ENCODE measurements at regions not wholly inside any gene's neighbourhood (a gene's known extent, or its start where the extent isn't known, plus 50 kb on each side); places are given as distances from the start of the nearest gene placed in this dataset.

DNA sequence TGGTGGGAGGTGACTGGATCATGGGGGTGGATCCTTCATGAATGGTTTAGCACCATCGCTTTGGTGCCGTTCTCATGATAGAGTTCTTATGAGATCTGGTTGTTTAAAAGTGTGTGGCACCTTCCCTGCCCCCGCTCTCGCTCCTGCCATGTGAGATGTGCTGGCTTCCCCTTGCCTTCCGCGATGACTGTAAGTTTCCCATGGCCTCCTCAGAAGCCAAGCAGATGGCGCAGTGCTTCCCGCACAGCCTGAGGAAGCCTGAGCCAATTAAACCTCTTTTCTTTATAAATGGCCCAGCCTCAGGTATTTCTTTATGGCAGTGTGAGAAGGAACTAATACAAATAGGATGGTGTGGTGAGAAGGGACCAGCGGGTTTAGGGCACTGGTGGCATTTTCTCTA is 243.3 kb upstream of the CELF2 start:
- no peak for DNase-seq (ENCODE audit: low read depth)

DNA sequence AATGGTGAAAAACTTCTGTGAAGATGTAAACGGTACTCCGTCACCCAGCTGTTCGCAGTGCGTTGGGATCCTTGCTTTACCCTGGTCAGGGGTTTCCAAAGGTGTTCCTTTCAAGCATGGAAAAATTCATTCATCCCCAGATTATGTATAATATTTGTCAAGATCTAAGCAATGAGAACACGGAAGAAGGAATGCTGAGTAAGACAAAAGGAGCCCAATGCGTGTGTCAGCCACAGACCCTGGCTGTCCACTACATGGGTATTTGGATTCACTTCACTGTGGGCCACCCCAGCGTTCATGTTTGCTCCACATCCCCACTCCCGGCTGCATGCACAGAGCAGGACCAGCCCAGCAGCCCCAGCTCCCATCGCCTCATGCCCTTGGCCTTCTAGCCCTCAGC is 241.3 kb upstream of the CELF2 start:
- DNase-seq (ENCODE audit: low read depth) = no peak

DNA sequence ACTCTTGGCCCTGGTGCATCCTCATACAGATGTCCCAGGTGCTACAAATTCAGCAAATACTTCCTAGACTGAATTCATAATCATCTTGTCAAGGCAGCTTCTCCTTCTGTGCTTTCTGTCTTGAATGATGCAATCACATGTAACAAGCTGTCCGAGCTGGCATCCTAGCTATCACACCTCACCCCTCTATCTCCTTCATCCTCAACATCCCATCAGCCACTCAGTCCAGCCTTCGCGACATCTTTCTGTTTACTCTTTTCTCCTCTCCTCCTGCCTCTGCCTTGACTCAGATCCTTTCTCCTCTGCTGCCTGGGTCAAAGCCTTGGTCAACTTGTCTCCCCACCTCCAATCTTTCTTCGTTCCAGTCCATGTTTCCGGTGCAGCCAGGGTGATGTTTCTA is 240.4 kb upstream of the CELF2 start:
- DNase-seq (ENCODE audit: low read depth) = no peak

DNA sequence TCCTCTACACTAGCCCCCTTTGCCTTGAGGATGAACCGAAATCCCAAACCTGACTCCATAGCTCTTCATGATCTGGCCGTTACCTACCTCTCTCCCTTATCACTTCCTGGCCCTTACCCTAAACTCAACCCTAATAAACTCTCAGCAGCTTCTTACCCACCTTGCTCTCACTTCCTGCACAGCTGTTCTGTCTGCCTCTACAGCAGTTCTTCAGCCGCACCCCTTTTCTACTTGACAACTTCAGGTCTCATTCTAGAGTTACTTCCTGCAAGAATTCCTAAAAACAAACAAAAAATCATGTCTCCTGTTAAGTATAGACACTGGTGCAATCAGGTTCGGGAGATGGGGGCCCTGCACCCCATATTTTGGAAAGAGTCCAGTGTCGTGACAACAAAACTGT is 239.9 kb upstream of the CELF2 start:
- no peak for DNase-seq (ENCODE audit: low read depth)

DNA sequence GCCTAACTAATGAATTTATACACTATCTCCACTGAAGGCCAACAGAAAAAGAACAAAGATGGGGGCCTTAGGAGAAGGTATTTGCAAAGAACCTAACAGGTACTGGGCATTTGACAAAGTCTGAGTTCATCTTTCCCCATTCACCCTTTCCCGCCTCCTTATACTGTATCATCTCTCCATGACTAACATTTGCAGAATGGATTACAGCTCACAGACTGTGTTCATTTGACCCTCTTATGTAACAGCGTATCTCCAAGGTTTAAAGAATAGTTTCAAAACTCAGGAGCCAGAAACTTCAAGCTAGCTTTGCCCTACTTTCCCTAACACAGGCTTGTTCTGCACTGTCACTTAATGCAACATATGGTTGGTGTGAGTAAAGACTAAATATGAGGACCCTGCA is 238.7 kb upstream of the CELF2 start:
- no peak for DNase-seq (ENCODE audit: low read depth)

DNA sequence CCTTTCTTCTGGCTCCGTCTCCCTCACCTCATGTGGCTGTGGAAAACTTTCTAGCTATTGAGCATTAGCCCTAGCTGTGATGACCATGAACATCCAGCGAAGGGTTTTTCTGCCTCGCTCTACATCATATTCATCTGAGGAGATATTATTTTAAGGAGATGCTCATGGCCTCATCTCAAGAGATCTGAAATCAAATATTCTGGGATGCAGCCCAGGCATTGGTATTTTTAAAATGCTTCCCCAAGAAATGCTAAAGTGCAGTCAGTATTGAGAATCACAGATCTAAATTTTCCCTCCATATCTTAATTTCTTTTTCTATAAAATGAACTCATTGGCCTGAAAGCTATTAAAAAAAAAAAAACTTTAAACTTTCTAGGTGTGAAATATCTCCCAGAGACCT is 238.2 kb upstream of the CELF2 start:
- DNase-seq (ENCODE audit: low read depth) = no peak

DNA sequence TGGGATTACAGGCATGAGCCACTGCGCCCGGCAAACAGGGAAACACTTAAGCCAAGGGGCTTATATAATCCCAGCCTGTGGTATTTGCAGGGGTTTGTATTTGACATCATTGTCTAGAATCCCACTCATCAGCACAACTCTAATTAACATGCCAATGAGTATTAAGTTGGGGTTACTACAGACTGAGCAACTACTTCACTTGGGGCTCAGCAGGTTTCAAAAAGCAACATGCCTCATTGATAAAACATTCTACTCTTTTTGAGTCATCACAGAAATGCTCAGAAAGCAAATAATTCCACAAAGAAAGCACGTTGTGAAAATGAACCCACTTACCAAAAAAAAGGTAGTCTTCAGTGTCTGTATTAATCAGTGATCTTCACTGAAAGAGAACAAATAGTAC is 236.9 kb upstream of the CELF2 start:
- DNase-seq (ENCODE audit: low read depth) = no peak

DNA sequence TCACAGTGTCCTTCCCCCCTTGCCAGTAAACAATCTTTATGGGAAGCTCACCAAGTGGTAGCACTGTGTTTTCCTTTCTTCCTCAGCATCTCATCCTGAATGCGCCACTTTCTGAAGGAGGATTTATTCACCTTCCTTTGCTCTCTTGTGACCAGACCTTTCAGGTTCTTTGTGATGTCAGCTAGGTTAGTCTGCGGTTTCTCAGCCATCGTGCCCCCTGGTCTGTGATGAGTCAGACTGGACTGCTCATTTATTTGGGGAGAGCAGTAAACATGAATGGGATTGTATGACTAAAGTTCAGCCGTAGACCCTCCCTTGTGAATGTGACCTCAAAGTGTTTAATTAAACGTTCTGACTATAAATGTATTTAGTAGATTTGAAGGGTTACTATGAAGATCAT is 235.1 kb upstream of the CELF2 start:
- peak; percentile 47 for DNase-seq (ENCODE audit: low read depth)

DNA sequence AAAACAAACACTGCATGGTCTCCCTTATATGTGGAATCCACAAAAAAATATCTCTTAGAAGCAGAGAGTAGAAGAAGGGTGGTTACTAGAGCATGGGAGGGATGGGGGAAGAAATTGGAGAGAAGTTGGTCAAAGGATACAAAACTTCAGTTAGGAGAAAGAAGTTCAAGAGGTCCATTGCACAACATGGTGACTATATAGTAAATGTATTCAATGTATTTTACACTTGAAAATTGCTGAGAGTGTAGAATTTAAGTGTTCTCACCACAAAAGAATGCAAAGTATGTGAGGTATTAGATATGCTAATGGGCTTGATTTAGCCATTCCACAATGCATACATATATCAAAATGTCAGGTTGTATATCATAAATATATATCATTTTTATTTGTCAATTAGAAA is 232.0 kb upstream of the CELF2 start:
- no peak for DNase-seq (ENCODE audit: low read depth)

DNA sequence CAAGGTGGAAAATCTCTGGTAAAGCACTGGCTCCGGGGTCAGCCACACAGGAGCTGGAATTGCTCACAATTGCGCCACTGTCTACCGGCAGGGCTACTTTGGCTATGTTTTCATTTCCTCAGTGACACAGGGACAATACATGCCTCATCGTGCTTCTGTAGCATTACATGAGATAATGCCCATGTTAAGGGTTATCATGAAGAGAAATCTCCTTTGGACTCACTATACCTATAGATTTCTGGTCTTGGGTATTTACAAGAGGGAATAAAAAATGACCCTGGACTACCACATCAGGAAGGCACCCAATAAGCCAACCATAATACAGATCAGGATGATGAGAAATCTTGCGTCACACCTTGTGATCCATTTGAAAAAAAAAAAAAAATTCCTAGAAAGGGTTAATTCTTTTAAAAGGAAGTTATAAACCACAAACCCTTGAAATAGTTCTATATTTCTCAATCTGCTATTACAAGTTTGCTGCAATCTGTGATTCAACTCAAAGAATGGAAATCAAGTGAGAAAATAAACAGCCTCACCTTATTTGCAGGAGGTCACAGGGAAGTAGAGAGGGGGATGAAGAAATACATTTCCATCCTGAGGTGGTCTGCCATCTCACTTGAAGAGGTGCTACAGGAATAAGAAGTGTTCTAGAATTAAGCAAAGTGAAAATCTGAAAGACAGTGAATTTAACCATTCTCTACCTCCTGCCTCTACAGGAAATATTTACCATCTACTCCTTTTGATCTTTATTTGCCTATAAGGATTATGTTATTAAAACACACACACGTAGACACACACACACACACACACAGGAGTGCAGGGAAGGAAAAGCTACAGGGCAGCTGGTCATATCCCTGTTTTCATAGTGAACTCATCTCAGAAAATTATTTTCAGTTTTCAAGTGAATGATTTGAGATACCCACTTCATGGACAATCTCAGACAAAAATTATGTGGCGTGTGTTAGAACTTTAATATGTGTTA is 231.3 kb upstream of the CELF2 start:
- DNase-seq (ENCODE audit: low read depth) = no peak

DNA sequence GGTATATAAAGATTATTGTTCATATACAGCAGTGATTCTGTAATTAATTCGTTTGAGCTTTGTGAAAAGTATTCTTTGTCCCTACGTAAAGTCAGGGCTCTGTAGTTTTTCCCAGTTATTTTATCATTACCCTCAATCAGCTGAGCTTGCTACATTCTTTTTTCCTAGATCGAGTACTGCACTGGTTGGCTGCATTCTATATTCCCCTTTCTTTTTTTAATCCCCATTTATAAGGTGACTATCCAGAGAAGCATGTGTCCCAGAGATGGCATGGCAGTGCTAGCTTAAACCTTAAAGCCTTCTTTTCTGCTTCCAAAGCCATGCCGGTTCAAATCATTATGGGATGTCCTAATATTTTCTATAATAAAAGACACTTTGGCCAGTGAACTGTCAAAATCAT is 230.1 kb upstream of the CELF2 start:
- no peak for DNase-seq (ENCODE audit: low read depth)

DNA sequence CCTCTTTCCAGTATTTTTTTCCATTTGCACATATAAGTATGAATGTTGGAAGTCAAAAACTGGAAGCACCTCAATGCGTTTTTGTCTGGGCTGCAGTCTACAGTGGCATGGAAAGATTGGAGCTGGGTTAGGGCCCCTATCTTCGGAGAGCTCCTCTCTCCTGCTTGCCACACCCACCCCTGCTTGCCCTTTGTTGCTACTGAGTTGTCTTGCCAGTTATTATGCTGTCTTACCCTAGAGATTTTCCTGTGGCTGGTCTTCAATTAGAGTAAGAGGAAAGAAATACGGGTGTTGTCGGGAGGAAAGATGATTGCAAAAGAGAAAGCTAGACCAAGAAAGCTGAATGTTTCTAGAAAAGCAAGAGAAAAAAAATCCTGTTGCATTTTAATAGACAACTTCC is 228.9 kb upstream of the CELF2 start:
- no peak for DNase-seq (ENCODE audit: low read depth)

DNA sequence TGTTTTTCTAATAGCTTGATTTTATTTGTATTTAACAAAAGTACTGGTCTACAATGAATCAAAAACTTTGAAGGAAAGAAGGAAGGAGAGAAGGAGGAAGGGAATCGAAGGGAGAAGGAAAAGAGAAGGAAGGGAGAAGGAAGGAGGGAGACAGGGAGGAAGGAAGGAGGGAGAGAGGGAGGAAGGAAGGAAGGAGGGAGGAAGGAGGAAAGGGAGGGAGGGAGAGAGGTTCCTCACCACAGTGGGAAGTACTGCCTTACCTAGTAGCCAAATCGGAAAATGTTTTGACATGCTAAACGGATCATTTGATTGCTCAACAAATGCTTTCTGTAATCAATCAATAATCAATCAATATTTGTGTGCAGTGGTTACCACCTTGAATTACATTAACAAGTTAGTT is 225.8 kb upstream of the CELF2 start:
- DNase-seq (ENCODE audit: low read depth) = no peak

DNA sequence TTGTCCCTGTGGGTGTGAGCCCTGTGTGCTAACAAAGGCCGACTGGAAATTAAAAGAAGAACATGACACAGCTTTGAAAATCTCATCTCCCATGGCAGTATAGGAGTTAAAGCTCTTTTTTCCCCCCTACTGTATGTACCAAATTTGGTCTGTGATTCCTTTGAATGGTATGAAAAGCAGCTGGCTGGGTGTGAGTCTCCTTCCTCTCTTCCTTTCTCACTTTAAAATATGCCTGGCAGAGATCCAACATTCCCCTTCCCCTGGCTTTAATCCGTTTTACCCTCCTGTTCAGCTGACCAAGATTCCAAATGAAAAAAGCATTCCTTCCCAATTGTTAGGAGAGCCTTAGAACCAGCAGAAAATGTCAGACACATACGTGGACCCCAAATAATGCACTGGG is 225.0 kb upstream of the CELF2 start:
- DNase-seq (ENCODE audit: low read depth) = peak; percentile 58

DNA sequence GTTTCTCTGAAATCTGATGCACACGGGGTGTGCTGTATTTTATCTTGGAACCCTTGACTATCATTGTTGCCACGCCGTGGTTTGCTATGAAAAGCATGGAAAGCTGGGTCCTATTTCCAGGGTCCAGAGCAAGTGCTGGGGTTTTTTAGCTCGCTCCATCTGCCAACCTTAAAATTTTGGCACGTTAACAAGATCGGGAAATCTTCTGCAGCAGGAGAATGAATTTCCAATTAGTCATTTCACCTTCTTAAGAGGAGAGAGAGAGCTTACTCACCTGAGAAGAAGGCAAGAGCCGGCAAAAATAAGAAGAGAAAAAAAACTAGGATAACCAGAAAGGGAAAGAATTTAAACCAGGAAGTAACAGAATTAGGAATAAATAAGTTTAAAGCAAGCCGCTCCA is 223.6 kb upstream of the CELF2 start:
- DNase-seq (ENCODE audit: low read depth) = no peak

DNA sequence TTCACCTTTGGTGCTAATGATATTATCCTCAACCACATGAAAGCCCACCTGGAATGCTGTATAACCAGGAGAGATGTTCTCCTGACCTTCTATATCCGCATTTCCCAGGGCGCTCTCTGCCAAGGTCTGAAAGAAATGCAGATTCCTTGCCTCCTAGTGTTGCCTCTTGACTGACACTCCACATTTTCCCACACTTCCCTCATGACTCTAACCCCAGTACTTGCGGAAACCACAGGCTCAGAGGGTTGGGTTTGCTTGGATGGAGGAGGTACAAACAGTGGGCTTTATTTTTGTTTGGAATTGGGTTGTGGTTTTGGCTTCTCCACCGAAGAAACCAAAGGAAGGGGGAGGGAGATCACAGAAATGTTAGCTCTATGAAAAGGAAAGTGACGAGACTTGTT is 222.9 kb upstream of the CELF2 start:
- DNase-seq (ENCODE audit: low read depth) = peak; percentile 73

DNA sequence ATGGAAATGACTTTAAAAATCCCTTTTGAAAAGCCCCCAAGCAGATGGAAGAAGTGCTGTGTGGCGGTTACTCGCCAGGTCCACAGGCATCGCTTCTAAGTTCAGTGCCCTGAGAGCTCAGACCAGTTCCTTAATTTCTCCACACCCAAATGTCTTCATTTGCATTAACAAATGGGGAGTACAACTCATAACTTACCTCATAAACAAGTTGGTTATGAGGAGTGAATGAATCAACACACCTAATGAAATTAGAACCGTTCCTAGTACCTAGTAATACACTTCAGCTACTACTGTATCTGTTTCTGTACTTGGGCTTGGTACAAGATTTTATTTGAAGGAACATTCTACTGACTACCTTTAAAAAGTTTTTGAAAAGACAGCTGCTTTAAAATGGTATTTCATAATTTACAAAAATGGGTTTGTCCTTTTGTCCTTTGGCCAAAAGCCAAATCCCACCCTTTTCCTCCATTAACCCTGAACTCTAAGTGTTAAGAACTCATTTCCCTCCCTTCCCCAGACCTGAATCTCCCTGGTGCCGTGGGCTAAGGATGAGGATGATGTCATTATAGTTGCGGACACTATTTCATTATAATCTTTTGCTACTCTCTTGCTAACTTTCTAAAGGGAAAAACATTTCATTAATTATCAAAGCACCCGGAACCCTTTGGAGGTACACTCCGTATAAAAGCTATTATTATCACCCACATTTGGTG is 221.5 kb upstream of the CELF2 start:
- no peak for DNase-seq (ENCODE audit: low read depth)

DNA sequence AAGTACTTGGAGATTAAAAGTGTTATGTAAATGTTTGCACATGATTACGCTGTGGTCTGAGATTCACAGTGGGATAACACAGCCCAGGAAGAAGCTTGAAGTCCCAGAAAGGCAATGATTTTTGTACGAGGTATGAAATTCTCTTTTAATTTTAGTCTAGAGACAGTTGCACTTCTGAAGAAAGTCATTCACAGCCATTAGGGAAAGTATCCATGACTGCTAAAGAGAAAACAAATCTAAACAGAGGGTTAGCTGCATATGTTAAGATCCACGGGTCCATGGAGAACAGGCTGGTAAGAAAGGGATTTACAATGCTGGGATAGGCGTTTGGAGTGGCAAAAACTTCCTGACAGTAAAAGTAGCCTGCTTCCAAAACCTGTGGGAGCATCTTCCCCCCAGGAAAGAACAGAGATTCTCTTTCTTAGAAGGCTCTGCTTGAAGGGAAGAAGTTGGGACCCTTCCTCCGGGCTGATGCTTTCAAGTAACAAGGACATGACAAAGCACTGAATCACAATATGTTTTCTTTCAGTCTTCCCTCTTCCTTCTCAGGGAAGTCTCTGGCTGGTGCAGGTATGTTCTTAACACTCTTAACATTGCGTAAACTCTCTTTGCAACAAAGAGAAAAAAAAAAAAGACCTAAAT is 220.8 kb upstream of the CELF2 start:
- DNase-seq (ENCODE audit: low read depth) = no peak

DNA sequence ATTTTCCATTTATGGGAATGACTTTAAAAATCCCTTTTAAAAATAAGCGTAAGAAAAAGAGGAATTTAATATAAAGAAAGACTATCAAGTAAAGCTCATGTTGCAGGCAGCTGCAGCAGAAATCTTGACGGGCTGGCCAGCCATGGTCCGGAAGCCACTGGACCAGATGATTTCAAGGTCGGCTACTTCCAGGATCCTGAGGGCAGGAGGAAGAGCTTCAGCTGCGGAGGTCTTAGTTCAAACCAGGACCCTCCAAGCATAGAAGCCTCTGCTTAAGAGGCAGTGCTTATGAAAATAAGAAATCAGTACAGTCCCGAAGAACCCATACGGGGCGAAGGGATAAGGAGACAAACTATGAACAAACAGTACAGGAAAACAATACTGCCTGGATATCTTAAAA is 220.2 kb upstream of the CELF2 start:
- DNase-seq (ENCODE audit: low read depth) = no peak

DNA sequence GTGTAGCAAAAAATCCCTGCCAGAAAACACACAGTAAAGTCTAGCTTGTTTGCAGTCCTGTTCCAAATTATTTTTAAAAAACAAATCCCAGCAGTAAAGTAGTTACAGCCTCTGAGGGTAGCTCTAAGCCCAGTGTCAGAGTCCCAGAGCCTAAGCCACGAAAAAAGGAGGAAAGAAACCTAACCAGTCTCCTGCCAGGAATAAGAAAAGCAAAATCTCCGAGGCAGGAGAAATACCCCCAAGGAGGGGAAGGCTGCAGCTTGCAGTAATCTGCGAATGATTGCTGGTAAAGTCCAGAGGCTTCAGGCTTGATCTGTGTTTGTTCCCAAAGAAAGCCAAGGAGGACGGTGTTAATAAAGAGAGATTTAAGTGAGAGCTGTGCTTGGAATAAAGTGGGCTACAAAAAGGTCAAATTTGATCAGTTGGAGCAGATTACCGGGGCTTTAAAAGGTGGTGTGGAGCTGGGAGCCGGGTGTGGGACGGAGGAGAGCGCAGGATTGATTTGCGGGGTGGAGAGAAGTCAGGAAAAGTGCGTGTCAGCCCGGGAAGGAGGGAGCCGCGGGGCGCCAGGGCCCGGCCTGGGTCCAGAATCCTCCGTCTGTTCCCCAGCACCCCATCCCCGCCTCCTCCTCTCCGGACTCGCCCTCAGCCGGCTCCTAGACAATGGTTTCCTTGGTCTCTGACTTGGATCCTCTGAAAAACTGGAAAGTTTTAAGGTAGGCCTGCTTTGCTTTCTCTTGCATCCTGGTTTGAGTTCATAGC is 219.4 kb upstream of the CELF2 start:
- DNase-seq (ENCODE audit: low read depth) = no peak

DNA sequence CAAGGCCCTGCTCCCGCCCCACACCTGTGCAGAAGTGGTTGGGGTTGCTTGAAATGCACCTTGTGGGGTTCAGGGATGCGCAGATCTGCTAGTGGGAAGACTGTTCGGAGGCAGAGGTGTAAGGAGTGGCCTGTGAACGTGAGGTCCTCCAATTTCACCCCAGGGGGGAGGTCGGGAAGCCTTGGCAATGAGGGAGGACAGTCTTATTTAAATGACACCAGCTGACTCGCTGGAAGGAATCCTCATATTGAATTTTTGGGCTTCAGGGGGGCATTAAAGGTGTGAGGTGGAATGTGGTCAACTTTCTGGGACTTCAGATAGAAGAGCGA is 218.8 kb upstream of the CELF2 start:
- no peak for DNase-seq (ENCODE audit: low read depth)

DNA sequence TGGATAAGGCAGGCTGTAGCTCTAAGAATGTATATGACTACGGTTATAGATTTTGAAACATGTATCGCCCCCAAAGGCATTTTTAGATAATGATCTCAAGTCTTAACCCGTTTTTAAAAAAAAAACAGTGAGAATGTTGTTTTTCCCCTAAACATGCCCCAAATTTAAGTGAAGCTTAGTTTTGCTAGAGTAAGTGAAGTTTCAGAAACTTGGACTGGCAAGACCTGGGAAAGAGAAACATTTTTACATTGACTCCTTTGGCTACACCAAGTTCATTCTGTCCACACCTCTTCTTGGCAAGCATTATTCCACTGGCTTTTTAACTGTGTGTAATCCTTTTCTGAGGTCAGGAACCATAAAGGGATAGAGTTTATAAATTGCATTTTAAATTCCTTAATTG is 216.7 kb upstream of the CELF2 start:
- no peak for DNase-seq (ENCODE audit: low read depth)

Measured in Daoy (cell line).